ENCODE measurements at regions not wholly inside any gene's neighbourhood (a gene's known extent, or its start where the extent isn't known, plus 50 kb on each side); places are given as distances from the start of the nearest gene placed in this dataset.
"Not testable (repeated sequence)": the region's sequence is repeated elsewhere in the genome, so short reads cannot be mapped to it uniquely, and the experiment has no call there.

- H3K4me1 Mint-ChIP-seq (ENCODE audit: low read depth in 2 of 2) = peaks cover 18 to 19% of the 10 kb centered on the region in 2 donors
- not testable (repeated sequence) for H3K27me3 Mint-ChIP-seq; H3K9me3 Mint-ChIP-seq; ATAC-seq; H3K4me3 Mint-ChIP-seq; H3K36me3 Mint-ChIP-seq; DNase-seq (ENCODE audit: low spot score)
- H3K27ac Mint-ChIP-seq = peak overlapping the region in 1 of 2 donors; percentile 70
Measured at GRCh38 chr1:234824836-234825235, 214.9 kb upstream of the IRF2BP2 start.

GRCh38 chr1:234823191-234824176 lies 213.5 kb upstream of the IRF2BP2 start:
- DNase-seq (ENCODE audit: low spot score) (no peak), ATAC-seq (no peak)
- Mint-ChIP-seq H3K27ac (peak overlapping the region in 1 of 2 donors; percentile 13), H3K27me3 (peaks cover 0 to 2% of the 10 kb centered on the region in 2 donors), H3K36me3 (no peaks in the 10 kb centered on the region), H3K4me1 (ENCODE audit: low read depth in 2 of 2) (peaks cover 15 to 19% of the 10 kb centered on the region in 2 donors), H3K4me3 (no peak overlapping the region), H3K9me3 (no peaks in the 10 kb centered on the region)

- no peaks in the 10 kb centered on the region for H3K9me3 Mint-ChIP-seq
- H3K27me3 Mint-ChIP-seq = peaks cover 0 to 2% of the 10 kb centered on the region in 2 donors
- peaks cover 7 to 14% of the 10 kb centered on the region in 2 donors for H3K4me1 Mint-ChIP-seq (ENCODE audit: low read depth in 2 of 2)
- peak overlapping the region in 1 of 2 donors; percentile 23 for H3K27ac Mint-ChIP-seq
- H3K36me3 Mint-ChIP-seq = no peaks in the 10 kb centered on the region
- ATAC-seq = no peak
- no peak for DNase-seq (ENCODE audit: low spot score)
- no peak overlapping the region for H3K4me3 Mint-ChIP-seq
Measured at GRCh38 chr1:234821840-234822239, 211.9 kb upstream of the IRF2BP2 start.

GRCh38 chr1:234820597-234820996 lies 210.6 kb upstream of the IRF2BP2 start:
- H3K9me3 Mint-ChIP-seq = no peaks in the 10 kb centered on the region
- ATAC-seq = no peak
- H3K36me3 Mint-ChIP-seq = no peaks in the 10 kb centered on the region
- DNase-seq (ENCODE audit: low spot score) = no peak
- no peak overlapping the region for H3K4me3 Mint-ChIP-seq
- peak overlapping the region in 1 of 2 donors; percentile 67 for H3K27ac Mint-ChIP-seq
- H3K27me3 Mint-ChIP-seq = peaks cover 0 to 2% of the 10 kb centered on the region in 2 donors
- H3K4me1 Mint-ChIP-seq (ENCODE audit: low read depth in 2 of 2) = peaks cover 5 to 9% of the 10 kb centered on the region in 2 donors

- not testable (repeated sequence) for H3K27me3 Mint-ChIP-seq; H3K4me1 Mint-ChIP-seq (ENCODE audit: low read depth in 2 of 2); H3K27ac Mint-ChIP-seq; H3K36me3 Mint-ChIP-seq; H3K4me3 Mint-ChIP-seq; H3K9me3 Mint-ChIP-seq; ATAC-seq; DNase-seq (ENCODE audit: low spot score)
Measured at GRCh38 chr1:234819845-234820244, 209.9 kb upstream of the IRF2BP2 start.

GRCh38 chr1:234818040-234818387 lies 208.0 kb upstream of the IRF2BP2 start:
- H3K36me3 Mint-ChIP-seq; H3K27ac Mint-ChIP-seq; H3K4me1 Mint-ChIP-seq (ENCODE audit: low read depth in 2 of 2); H3K9me3 Mint-ChIP-seq; H3K27me3 Mint-ChIP-seq; H3K4me3 Mint-ChIP-seq; DNase-seq (ENCODE audit: low spot score); ATAC-seq: not testable (repeated sequence)

GRCh38 chr1:234817313-234818039 lies 207.5 kb upstream of the IRF2BP2 start:
- not testable (repeated sequence) for DNase-seq (ENCODE audit: low spot score); H3K4me3 Mint-ChIP-seq; ATAC-seq; H3K9me3 Mint-ChIP-seq; H3K27me3 Mint-ChIP-seq; H3K36me3 Mint-ChIP-seq; H3K4me1 Mint-ChIP-seq (ENCODE audit: low read depth in 2 of 2)
- H3K27ac Mint-ChIP-seq = peak overlapping the region in 1 of 2 donors; percentile 58

- not testable (repeated sequence) for H3K4me1 Mint-ChIP-seq (ENCODE audit: low read depth in 2 of 2); H3K36me3 Mint-ChIP-seq; ATAC-seq
Measured at GRCh38 chr1:234816864-234817263, 206.9 kb upstream of the IRF2BP2 start.

GRCh38 chr1:234816186-234816851 lies 206.3 kb upstream of the IRF2BP2 start:
- not testable (repeated sequence) for H3K9me3 Mint-ChIP-seq; DNase-seq (ENCODE audit: low spot score); ATAC-seq; H3K27me3 Mint-ChIP-seq; H3K4me3 Mint-ChIP-seq; H3K4me1 Mint-ChIP-seq (ENCODE audit: low read depth in 2 of 2); H3K36me3 Mint-ChIP-seq; H3K27ac Mint-ChIP-seq

More at GRCh38 chr1:234816864-234817263, 206.9 kb upstream of the IRF2BP2 start:
- peak overlapping the region in 1 of 2 donors; percentile 58 for H3K27ac Mint-ChIP-seq
- H3K4me3 Mint-ChIP-seq; H3K27me3 Mint-ChIP-seq; DNase-seq (ENCODE audit: low spot score); H3K9me3 Mint-ChIP-seq: not testable (repeated sequence)

- not testable (repeated sequence) for H3K9me3 Mint-ChIP-seq; H3K4me3 Mint-ChIP-seq; H3K4me1 Mint-ChIP-seq (ENCODE audit: low read depth in 2 of 2); H3K36me3 Mint-ChIP-seq; H3K27ac Mint-ChIP-seq; H3K27me3 Mint-ChIP-seq; DNase-seq (ENCODE audit: low spot score); ATAC-seq
Measured at GRCh38 chr1:234815295-234815815, 205.4 kb upstream of the IRF2BP2 start.

GRCh38 chr1:234814235-234814634 lies 204.3 kb upstream of the IRF2BP2 start:
- H3K27ac Mint-ChIP-seq; H3K9me3 Mint-ChIP-seq; H3K36me3 Mint-ChIP-seq; ATAC-seq; DNase-seq (ENCODE audit: low spot score); H3K4me1 Mint-ChIP-seq (ENCODE audit: low read depth in 2 of 2); H3K27me3 Mint-ChIP-seq; H3K4me3 Mint-ChIP-seq: not testable (repeated sequence)

- not testable (repeated sequence) for DNase-seq (ENCODE audit: low spot score); H3K4me1 Mint-ChIP-seq (ENCODE audit: low read depth in 2 of 2); H3K36me3 Mint-ChIP-seq; H3K27ac Mint-ChIP-seq; ATAC-seq; H3K27me3 Mint-ChIP-seq; H3K4me3 Mint-ChIP-seq; H3K9me3 Mint-ChIP-seq
Measured at GRCh38 chr1:234811824-234812223, 201.8 kb upstream of the IRF2BP2 start.

- DNase-seq (ENCODE audit: low spot score); H3K27me3 Mint-ChIP-seq; H3K27ac Mint-ChIP-seq; H3K4me3 Mint-ChIP-seq; H3K4me1 Mint-ChIP-seq (ENCODE audit: low read depth in 2 of 2); ATAC-seq; H3K36me3 Mint-ChIP-seq; H3K9me3 Mint-ChIP-seq: not testable (repeated sequence)
Measured at GRCh38 chr1:234810726-234811125, 200.7 kb upstream of the IRF2BP2 start.

Measured in natural killer cell treated with Interleukin-12 subunit alpha and Interleukin-12 subunit beta and Interleukin-15 and Interleukin-18, amount 100 ng/mL, for 72 hours (primary cell).